H9 (cell line): ENCODE measurements at regions not wholly inside any gene's neighbourhood (a gene's known extent, or its start where the extent isn't known, plus 50 kb on each side); places are given as distances from the start of the nearest gene placed in this dataset.

Source experiments
- DNase-seq: peaks from one replicate; pipeline ENCODE4 v3.0.0-alpha.2; 2017
- H2AFZ ChIP-seq: one replicate; pipeline ENCODE4 v1.6.1; 2013; ENCODE audit warnings: mild to moderate bottlenecking, low read length, control low read depth, moderate library complexity
- H2AK5ac ChIP-seq: 2 replicates; pipeline ENCODE4 v1.6.1; 2013; ENCODE audit warnings: low read length, control low read depth, mixed read lengths; ENCODE audit not compliant: insufficient read length
- H2BK120ac ChIP-seq: one replicate; pipeline ENCODE4 v1.6.1; 2013; ENCODE audit warnings: low read depth, mild to moderate bottlenecking, low read length, control low read depth, inconsistent platforms; ENCODE audit not compliant: poor library complexity, severe bottlenecking
- H2BK12ac ChIP-seq: 2 replicates; pipeline ENCODE4 v1.6.1; 2013; ENCODE audit warnings: low read length, control low read depth, mixed read lengths, low read depth; ENCODE audit not compliant: insufficient read length
- H2BK15ac ChIP-seq: 2 replicates; pipeline ENCODE4 v1.6.1; 2013; ENCODE audit warnings: low read depth, low read length, control low read depth
- H2BK20ac ChIP-seq: one replicate; pipeline ENCODE4 v1.6.1; 2013; ENCODE audit warnings: low read depth, mild to moderate bottlenecking, low read length, control low read depth, inconsistent platforms; ENCODE audit not compliant: poor library complexity, severe bottlenecking
- H2BK5ac ChIP-seq: 2 replicates; pipeline ENCODE4 v1.6.1; 2013; ENCODE audit warnings: low read length, control low read depth, mixed read lengths; ENCODE audit not compliant: insufficient read length
- H3K14ac ChIP-seq: 2 replicates; pipeline ENCODE4 v1.6.1; 2013; ENCODE audit warnings: low read length, control low read depth; ENCODE audit not compliant: insufficient read depth
- H3K18ac ChIP-seq: 2 replicates; pipeline ENCODE4 v1.6.1; 2013; ENCODE audit warnings: low read depth, mild to moderate bottlenecking, mixed read lengths, low read length, control low read depth; ENCODE audit not compliant: insufficient read length
- H3K23ac ChIP-seq: 2 replicates; pipeline ENCODE4 v1.6.1; 2013; ENCODE audit warnings: low read length, control low read depth, mixed read lengths, low read depth; ENCODE audit not compliant: insufficient read length
- H3K23me2 ChIP-seq: 2 replicates; pipeline ENCODE4 v1.6.1; 2013; ENCODE audit warnings: low read depth, mild to moderate bottlenecking, mixed read lengths, low read length, control low read depth; ENCODE audit not compliant: insufficient read length, poor library complexity, severe bottlenecking
- H3K27ac ChIP-seq: 2 replicates; pipeline ENCODE4 v1.5.1; 2013; ENCODE audit warnings: low read length, control low read depth, mixed read lengths, low read depth; ENCODE audit not compliant: insufficient read length
- H3K27me3 ChIP-seq: 2 replicates; pipeline ENCODE4 v1.6.1; 2013; ENCODE audit warnings: low read length, control low read depth, inconsistent platforms; ENCODE audit not compliant: insufficient read depth
- H3K4ac ChIP-seq: 2 replicates; pipeline ENCODE4 v1.6.1; 2013; ENCODE audit warnings: low read depth, mild to moderate bottlenecking, control low read depth, inconsistent platforms, low read length, moderate library complexity
- H3K4me1 ChIP-seq: 2 replicates; pipeline ENCODE4 v1.6.1; 2013; ENCODE audit warnings: low read length, control low read depth, inconsistent platforms; ENCODE audit not compliant: insufficient read depth
- H3K4me2 ChIP-seq: 2 replicates; pipeline ENCODE4 v1.6.1; 2013; ENCODE audit warnings: low read length, control low read depth, mixed read lengths; ENCODE audit not compliant: insufficient read length, insufficient read depth
- H3K56ac ChIP-seq: 2 replicates; pipeline ENCODE4 v1.6.1; 2013; ENCODE audit warnings: low read depth, mild to moderate bottlenecking, mixed read lengths, low read length, control low read depth; ENCODE audit not compliant: insufficient read length
- H3K79me1 ChIP-seq: 2 replicates; pipeline ENCODE4 v1.6.1; 2013; ENCODE audit warnings: low read depth, mild to moderate bottlenecking, moderate library complexity, low read length, control low read depth, inconsistent platforms; ENCODE audit not compliant: insufficient read depth, poor library complexity, severe bottlenecking
- H3K79me2 ChIP-seq: 2 replicates; pipeline ENCODE4 v1.6.1; 2013; ENCODE audit warnings: low read length, control low read depth, inconsistent platforms; ENCODE audit not compliant: insufficient read depth
- H3K9ac ChIP-seq: 2 replicates; pipeline ENCODE4 v1.6.1; 2013; ENCODE audit warnings: low read length, control low read depth, mixed read lengths; ENCODE audit not compliant: insufficient read length; ENCODE audit errors: extremely low read depth
- H3K9me3 ChIP-seq: one replicate; pipeline ENCODE4 v1.6.1; 2013; ENCODE audit warnings: low read depth, low read length, inconsistent platforms; ENCODE audit not compliant: control insufficient read depth
- H3T11ph ChIP-seq: one replicate; pipeline ENCODE4 v1.6.1; 2013; ENCODE audit warnings: mild to moderate bottlenecking, low read length, control low read depth, inconsistent platforms
- H4K20me1 ChIP-seq: one replicate; pipeline ENCODE4 v1.6.1; 2013; ENCODE audit not compliant: control insufficient read depth, insufficient read length, insufficient read depth
- H4K5ac ChIP-seq: 2 replicates; pipeline ENCODE4 v1.6.1; 2013; ENCODE audit warnings: low read depth, mild to moderate bottlenecking, mixed read lengths, low read length, control low read depth; ENCODE audit not compliant: insufficient read length
- H4K8ac ChIP-seq: replicated peaks from 2 replicates; pipeline ENCODE4 v1.6.1; 2013; ENCODE audit warnings: low read length, control low read depth, mixed read lengths, low read depth; ENCODE audit not compliant: insufficient read length
- H4K91ac ChIP-seq: 2 replicates; pipeline ENCODE4 v1.6.1; 2013; ENCODE audit warnings: low read depth, mild to moderate bottlenecking, moderate library complexity, mixed read lengths, low read length, control low read depth; ENCODE audit not compliant: insufficient read length
- H3K27ac Mint-ChIP-seq, 3 experiments: 2 replicates in 2 of 3; 3 replicates in 1 of 3; pipeline ENCODE4 v1.8.0; 2020 to 2021; ENCODE audit warnings: mixed read lengths in 3 of 3, mild to moderate bottlenecking in 1 of 3, moderate library complexity in 1 of 3
- H3K27me3 Mint-ChIP-seq: 2 replicates; pipeline ENCODE4 v1.8.0; 2021; ENCODE audit warnings: low read depth, mild to moderate bottlenecking, moderate library complexity, mixed read lengths
- H3K36me3 Mint-ChIP-seq, 3 experiments: 2 replicates in 2 of 3; 3 replicates in 1 of 3; pipeline ENCODE4 v1.8.0; 2020 to 2021; ENCODE audit warnings: low read depth in 3 of 3, mixed read lengths in 3 of 3; ENCODE audit not compliant: insufficient read depth in 1 of 3
- H3K4me1 Mint-ChIP-seq, 2 experiments: 2 replicates each; pipeline ENCODE4 v1.8.0; 2020; ENCODE audit warnings: mixed read lengths in 2 of 2
- H3K4me3 Mint-ChIP-seq, 2 experiments: 2 replicates in 1 of 2; 3 replicates in 1 of 2; pipeline ENCODE4 v1.8.0; 2020 to 2021; ENCODE audit warnings: mild to moderate bottlenecking in 2 of 2, mixed read lengths in 2 of 2, moderate library complexity in 1 of 2
- H3K9me3 Mint-ChIP-seq, 2 experiments: 2 replicates in 1 of 2; 3 replicates in 1 of 2; pipeline ENCODE4 v1.8.0; 2020; ENCODE audit warnings: mild to moderate bottlenecking in 2 of 2, mixed read lengths in 2 of 2, moderate library complexity in 1 of 2
- CTCF ChIP-seq: fragments of 200-600 bp; sonication (generic); conservative IDR thresholded peaks from 3 replicates; pipeline ENCODE4 v1.8.0; 2021; ENCODE audit warnings: antibody characterized with exemption, mild to moderate bottlenecking
- WGBS: extraction: QIAGEN DNeasy Blood & Tissue Kit; methylation state at CpG from one replicate; pipeline ENCODE4 v1.1.7; 2013; ENCODE audit warnings: missing lambda C conversion rate, low lambda C conversion rate, mixed read lengths; ENCODE audit not compliant: insufficient read length; ENCODE audit errors: extremely low coverage; 5-methylcytosine and 5-hydroxymethylcytosine counted together

- no peak overlapping the region for H4K8ac ChIP-seq
- no peak overlapping the region for H4K91ac ChIP-seq
- H3K9ac ChIP-seq, result no peak overlapping the region
- no CpG with 5 or more reads among the region's 4 CpGs for WGBS
- no peak overlapping the region for H2BK12ac ChIP-seq
- Mint-ChIP-seq H3K4me3 (no peak overlapping the region), H3K36me3 (peaks cover 23 to 39% (median 32%) of the 10 kb centered on the region in 3 experiments), H3K27me3 (no peaks in the 10 kb centered on the region; the same call in 1 of the 2 replicates), H3K4me1 (peaks cover 8 to 11% of the 10 kb centered on the region in 2 experiments), H3K9me3 (peaks cover 34 to 42% of the 10 kb centered on the region in 2 experiments), H3K27ac (no peak overlapping the region)
- H3K79me2 ChIP-seq, result no peaks in the 10 kb centered on the region
- no peak overlapping the region for H2BK120ac ChIP-seq
- no peaks in the 10 kb centered on the region for H3K27me3 ChIP-seq
- H3K14ac ChIP-seq, result no peak overlapping the region
- DNase-seq, result no peak
- H3K9me3 ChIP-seq, result peaks cover 24% of the 10 kb centered on the region
- no peaks in the 10 kb centered on the region; the same call in 1 of the 2 replicates for H3K4me1 ChIP-seq
- no peak for TF ChIP-seq CTCF
- no peaks in the 10 kb centered on the region for H3K79me1 ChIP-seq
- H3K27ac ChIP-seq, result no peak overlapping the region
- no peak overlapping the region for H2AK5ac ChIP-seq
- H3T11ph ChIP-seq, result no peak overlapping the region
- no peaks in the 10 kb centered on the region for H3K23me2 ChIP-seq
- no peak overlapping the region for H2AFZ ChIP-seq
- no peak overlapping the region for H2BK20ac ChIP-seq
- no peak overlapping the region for H4K5ac ChIP-seq
- no peak overlapping the region for H3K4me2 ChIP-seq
- no peak overlapping the region for H3K4ac ChIP-seq
- H3K18ac ChIP-seq, result no peak overlapping the region
- no peak overlapping the region for H3K56ac ChIP-seq
- H3K23ac ChIP-seq, result no peak overlapping the region
- no peaks in the 10 kb centered on the region for H4K20me1 ChIP-seq
- no peak overlapping the region for H2BK5ac ChIP-seq
- no peak overlapping the region for H2BK15ac ChIP-seq
Measured at GRCh38 chr5:164801910-164802309, 1296.5 kb downstream of the MAT2B start.
